ENCODE measurements at regions not wholly inside any gene's neighbourhood (a gene's known extent, or its start where the extent isn't known, plus 50 kb on each side); places are given as distances from the start of the nearest gene placed in this dataset.
"Not testable (repeated sequence)": the region's sequence is repeated elsewhere in the genome, so short reads cannot be mapped to it uniquely, and the experiment has no call there.

GRCh38 chr14:89743828-89744227, 210.7 kb downstream of the EFCAB11 start:
- Mint-ChIP-seq H3K4me3 (no peak overlapping the region), H3K9me3 (peaks cover 18% of the 10 kb centered on the region), H3K27me3 (no peaks in the 10 kb centered on the region), H3K4me1 (ENCODE audit: low read depth) (peaks cover 24% of the 10 kb centered on the region), H3K36me3 (ENCODE audit: low read depth) (no peaks in the 10 kb centered on the region), H3K27ac (no peak overlapping the region)
- no peak for DNase-seq

- Mint-ChIP-seq H3K4me3 (no peak overlapping the region), H3K27ac (no peak overlapping the region), H3K27me3 (no peaks in the 10 kb centered on the region), H3K4me1 (ENCODE audit: low read depth) (peaks cover 9% of the 10 kb centered on the region), H3K36me3 (ENCODE audit: low read depth) (no peaks in the 10 kb centered on the region), H3K9me3 (peaks cover 7% of the 10 kb centered on the region)
- DNase-seq, result no peak
These were observed 214.3 kb downstream of the EFCAB11 start for GRCh38 chr14:89740241-89740640.

GRCh38 chr14:89736881-89737280, 217.6 kb downstream of the EFCAB11 start:
- no peaks in the 10 kb centered on the region for H3K4me1 Mint-ChIP-seq (ENCODE audit: low read depth)
- no peaks in the 10 kb centered on the region for H3K27me3 Mint-ChIP-seq
- no peak overlapping the region for H3K4me3 Mint-ChIP-seq
- H3K9me3 Mint-ChIP-seq, result peaks cover 6% of the 10 kb centered on the region
- no peak overlapping the region for H3K27ac Mint-ChIP-seq
- no peaks in the 10 kb centered on the region for H3K36me3 Mint-ChIP-seq (ENCODE audit: low read depth)
- DNase-seq, result no peak

GRCh38 chr14:89731396-89731933, 223.1 kb downstream of the EFCAB11 start:
- no peaks in the 10 kb centered on the region for H3K27me3 Mint-ChIP-seq
- H3K4me1 Mint-ChIP-seq (ENCODE audit: low read depth), result peaks cover 14% of the 10 kb centered on the region
- DNase-seq, result no peak
- peaks cover 6% of the 10 kb centered on the region for H3K9me3 Mint-ChIP-seq
- no peak overlapping the region for H3K4me3 Mint-ChIP-seq
- no peaks in the 10 kb centered on the region for H3K36me3 Mint-ChIP-seq (ENCODE audit: low read depth)
- H3K27ac Mint-ChIP-seq, result no peak overlapping the region

- H3K36me3 Mint-ChIP-seq (ENCODE audit: low read depth), result no peaks in the 10 kb centered on the region
- no peaks in the 10 kb centered on the region for H3K27me3 Mint-ChIP-seq
- no peak for DNase-seq
- no peak overlapping the region for H3K27ac Mint-ChIP-seq
- no peak overlapping the region for H3K4me3 Mint-ChIP-seq
- H3K9me3 Mint-ChIP-seq, result peaks cover 6% of the 10 kb centered on the region
- H3K4me1 Mint-ChIP-seq (ENCODE audit: low read depth), result peaks cover 22% of the 10 kb centered on the region
These were observed 223.8 kb downstream of the EFCAB11 start for GRCh38 chr14:89730687-89731086.

GRCh38 chr14:89728964-89729363, 225.6 kb downstream of the EFCAB11 start:
- H3K4me3 Mint-ChIP-seq, result no peak overlapping the region
- no peak overlapping the region for H3K27ac Mint-ChIP-seq
- H3K9me3 Mint-ChIP-seq, result peaks cover 5% of the 10 kb centered on the region
- no peaks in the 10 kb centered on the region for H3K27me3 Mint-ChIP-seq
- H3K36me3 Mint-ChIP-seq (ENCODE audit: low read depth), result no peaks in the 10 kb centered on the region
- no peak for DNase-seq
- peaks cover 39% of the 10 kb centered on the region for H3K4me1 Mint-ChIP-seq (ENCODE audit: low read depth)

GRCh38 chr14:89726226-89726625, 228.3 kb downstream of the EFCAB11 start:
- not testable (repeated sequence) for H3K9me3 Mint-ChIP-seq; H3K36me3 Mint-ChIP-seq (ENCODE audit: low read depth); H3K27me3 Mint-ChIP-seq; DNase-seq
- Mint-ChIP-seq H3K4me1 (ENCODE audit: low read depth) (peaks cover 64% of the 10 kb centered on the region), H3K4me3 (peak overlapping the region; percentile 17), H3K27ac (peak overlapping the region; percentile 78)

GRCh38 chr14:89724628-89724960, 229.9 kb downstream of the EFCAB11 start:
- Mint-ChIP-seq H3K27me3 (no peaks in the 10 kb centered on the region), H3K9me3 (peaks cover 5% of the 10 kb centered on the region), H3K4me3 (peak overlapping the region; percentile 75), H3K36me3 (ENCODE audit: low read depth) (peaks cover 7% of the 10 kb centered on the region), H3K27ac (peak overlapping the region; percentile 92), H3K4me1 (ENCODE audit: low read depth) (peaks cover 80% of the 10 kb centered on the region)
- DNase-seq, result no peak

- peak overlapping the region; percentile 92 for H3K27ac Mint-ChIP-seq
- DNase-seq, result no peak
- H3K4me1 Mint-ChIP-seq (ENCODE audit: low read depth), result peaks cover 84% of the 10 kb centered on the region
- peaks cover 7% of the 10 kb centered on the region for H3K9me3 Mint-ChIP-seq
- peak overlapping the region; percentile 75 for H3K4me3 Mint-ChIP-seq
- H3K36me3 Mint-ChIP-seq (ENCODE audit: low read depth), result peaks cover 7% of the 10 kb centered on the region
- H3K27me3 Mint-ChIP-seq, result no peaks in the 10 kb centered on the region
These were observed 230.5 kb downstream of the EFCAB11 start for GRCh38 chr14:89723930-89724627.

- Mint-ChIP-seq H3K27me3 (no peaks in the 10 kb centered on the region), H3K4me1 (ENCODE audit: low read depth) (peaks cover 85% of the 10 kb centered on the region), H3K4me3 (no peak overlapping the region), H3K27ac (peak overlapping the region; percentile 96), H3K36me3 (ENCODE audit: low read depth) (peaks cover 7% of the 10 kb centered on the region), H3K9me3 (peaks cover 9% of the 10 kb centered on the region)
- DNase-seq, result no peak
These were observed 232.6 kb downstream of the EFCAB11 start for GRCh38 chr14:89721956-89722355.

- Mint-ChIP-seq H3K4me3 (peak overlapping the region; percentile 32), H3K36me3 (ENCODE audit: low read depth) (peaks cover 7% of the 10 kb centered on the region), H3K9me3 (peaks cover 9% of the 10 kb centered on the region), H3K4me1 (ENCODE audit: low read depth) (peaks cover 76% of the 10 kb centered on the region), H3K27ac (peak overlapping the region; percentile 96), H3K27me3 (no peaks in the 10 kb centered on the region)
- DNase-seq, result peak; percentile 75
These were observed 233.5 kb downstream of the EFCAB11 start for GRCh38 chr14:89720741-89721729.

- peaks cover 9% of the 10 kb centered on the region for H3K9me3 Mint-ChIP-seq
- H3K4me1 Mint-ChIP-seq (ENCODE audit: low read depth), result peaks cover 76% of the 10 kb centered on the region
- peak overlapping the region; percentile 96 for H3K27ac Mint-ChIP-seq
- peak overlapping the region; percentile 32 for H3K4me3 Mint-ChIP-seq
- H3K36me3 Mint-ChIP-seq (ENCODE audit: low read depth), result peaks cover 7% of the 10 kb centered on the region
- no peaks in the 10 kb centered on the region for H3K27me3 Mint-ChIP-seq
- DNase-seq, result no peak
These were observed 234.3 kb downstream of the EFCAB11 start for GRCh38 chr14:89720076-89720687.

- Mint-ChIP-seq H3K27me3 (no peaks in the 10 kb centered on the region), H3K4me3 (no peak overlapping the region), H3K4me1 (ENCODE audit: low read depth) (peaks cover 75% of the 10 kb centered on the region), H3K27ac (peak overlapping the region; percentile 96), H3K9me3 (peaks cover 9% of the 10 kb centered on the region), H3K36me3 (ENCODE audit: low read depth) (peaks cover 7% of the 10 kb centered on the region)
- DNase-seq, result no peak
These were observed 235.0 kb downstream of the EFCAB11 start for GRCh38 chr14:89719366-89720075.
